GM19240 (cell line): ENCODE measurements at regions not wholly inside any gene's neighbourhood (a gene's known extent, or its start where the extent isn't known, plus 50 kb on each side); places are given as distances from the start of the nearest gene placed in this dataset.
"Not testable (repeated sequence)": the region's sequence is repeated elsewhere in the genome, so short reads cannot be mapped to it uniquely, and the experiment has no call there.

ENCODE experiments used
- DNase-seq: peaks from one replicate; pipeline ENCODE4 v3.0.0; 2011; ENCODE audit warnings: low spot score; ENCODE audit not compliant: insufficient read length

GRCh38 chr12:9312406-9313392, 104.5 kb upstream of the PZP start:
- not testable (repeated sequence) for DNase-seq

GRCh38 chr12:9311454-9311853, 103.3 kb upstream of the PZP start:
- not testable (repeated sequence) for DNase-seq

DNA sequence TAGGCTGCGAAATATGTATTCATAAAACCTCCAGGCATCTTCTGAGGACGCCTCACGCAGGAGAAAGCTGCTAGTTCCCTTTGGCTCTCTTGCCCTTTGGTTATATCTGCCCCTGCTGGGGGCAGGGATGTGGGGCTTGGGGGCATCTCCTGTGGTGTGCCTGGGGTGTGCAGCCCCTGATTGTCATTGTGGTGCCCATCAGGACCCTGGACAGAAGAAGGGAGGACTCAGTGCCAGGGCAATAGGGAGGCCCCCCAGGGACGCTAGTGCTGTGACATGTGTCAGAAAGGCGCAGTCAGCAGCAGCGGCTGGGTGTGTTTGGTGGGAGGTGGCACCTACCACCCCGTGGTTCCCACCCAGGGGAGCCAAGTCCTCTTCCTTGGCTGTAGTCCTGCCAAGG, 102.5 kb upstream of the PZP start:
- not testable (repeated sequence) for DNase-seq

DNA sequence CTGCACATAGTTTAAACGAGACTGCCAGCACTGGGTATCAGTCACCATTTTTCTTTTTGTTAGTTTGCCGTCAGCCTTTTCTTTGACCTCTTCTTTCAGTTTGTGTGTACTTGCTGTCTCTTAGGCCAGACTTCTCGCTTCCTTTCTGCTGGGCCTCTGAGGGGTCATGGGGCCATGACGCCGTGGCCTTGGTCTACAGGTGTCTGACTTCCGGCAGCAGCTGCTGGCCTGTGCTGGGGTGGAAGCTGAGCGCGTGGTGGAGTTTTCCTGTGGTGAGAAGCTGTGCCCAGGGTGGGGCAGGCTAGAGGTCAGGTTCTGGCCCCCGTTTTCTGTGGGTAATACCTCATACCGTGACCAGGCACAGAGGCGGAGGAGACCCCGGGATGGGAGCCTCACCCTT, 101.6 kb upstream of the PZP start:
- not testable (repeated sequence) for DNase-seq

DNA sequence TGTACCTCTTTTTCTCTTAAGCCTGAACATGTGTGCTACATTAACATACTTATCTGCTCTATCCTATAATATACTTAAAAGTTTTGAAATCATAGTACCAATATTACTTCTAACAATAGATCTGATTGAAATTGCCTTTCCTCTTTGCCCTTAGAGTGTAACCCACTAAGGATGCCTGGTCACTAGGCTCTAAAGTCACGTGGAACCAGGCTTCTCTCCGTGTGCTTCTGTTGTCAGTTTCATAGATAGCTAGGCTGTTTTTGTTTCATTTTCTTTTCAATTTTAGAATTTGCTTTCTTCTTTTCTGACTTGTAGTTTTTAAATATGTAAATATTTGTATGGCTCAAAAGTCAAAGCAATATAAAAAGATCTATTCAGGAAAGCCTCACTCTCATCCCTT, 100.5 kb upstream of the PZP start:
- DNase-seq = not testable (repeated sequence)

DNA sequence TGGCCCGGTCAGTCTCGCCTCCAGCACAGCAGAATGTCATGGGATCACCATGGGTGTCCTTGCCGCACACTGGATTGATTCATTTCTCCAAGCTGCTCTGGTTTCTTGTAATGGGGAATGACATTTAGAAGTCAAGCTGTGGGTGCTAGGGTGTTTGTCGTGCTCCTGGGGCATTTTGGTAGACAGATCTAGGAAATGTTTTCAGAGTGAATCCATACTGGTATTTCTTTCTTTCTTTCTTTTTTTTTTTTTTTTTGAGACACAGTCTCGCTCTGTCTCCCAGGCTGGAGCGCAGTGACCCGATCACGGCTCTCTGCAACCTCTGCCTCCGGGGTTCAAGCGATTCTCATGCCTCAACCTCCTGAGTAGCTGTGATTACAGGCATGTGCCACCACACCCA, 100.0 kb upstream of the PZP start:
- not testable (repeated sequence) for DNase-seq

DNA sequence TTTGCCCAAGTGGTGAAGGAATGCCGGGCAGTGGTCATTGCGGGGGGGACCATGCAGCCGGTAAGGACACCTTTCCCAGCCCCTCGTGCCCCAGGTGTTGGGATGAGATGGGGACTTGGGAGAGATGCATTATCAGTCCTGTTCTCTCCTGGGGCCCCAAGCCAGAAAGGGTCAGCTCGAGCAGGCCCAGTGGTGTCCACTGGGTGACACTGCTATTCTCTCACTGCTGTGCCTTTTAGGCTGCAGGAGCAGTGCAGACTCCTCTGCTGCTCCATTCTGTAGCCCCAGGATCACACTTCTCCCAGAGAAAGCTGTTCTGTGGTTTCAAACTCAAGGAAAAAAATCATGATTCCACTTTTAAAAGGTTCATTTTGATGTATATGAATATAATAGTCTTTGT, 99.1 kb upstream of the PZP start:
- DNase-seq = not testable (repeated sequence)

GRCh38 chr12:9306004-9306403, 97.8 kb upstream of the PZP start:
- DNase-seq = not testable (repeated sequence)

GRCh38 chr12:9304540-9304939, 96.3 kb upstream of the PZP start:
- not testable (repeated sequence) for DNase-seq

- not testable (repeated sequence) for DNase-seq
These were observed 87.7 kb upstream of the PZP start for GRCh38 chr12:9295872-9296271.

- not testable (repeated sequence) for DNase-seq
These were observed 86.0 kb upstream of the PZP start for GRCh38 chr12:9294072-9294620.

DNA sequence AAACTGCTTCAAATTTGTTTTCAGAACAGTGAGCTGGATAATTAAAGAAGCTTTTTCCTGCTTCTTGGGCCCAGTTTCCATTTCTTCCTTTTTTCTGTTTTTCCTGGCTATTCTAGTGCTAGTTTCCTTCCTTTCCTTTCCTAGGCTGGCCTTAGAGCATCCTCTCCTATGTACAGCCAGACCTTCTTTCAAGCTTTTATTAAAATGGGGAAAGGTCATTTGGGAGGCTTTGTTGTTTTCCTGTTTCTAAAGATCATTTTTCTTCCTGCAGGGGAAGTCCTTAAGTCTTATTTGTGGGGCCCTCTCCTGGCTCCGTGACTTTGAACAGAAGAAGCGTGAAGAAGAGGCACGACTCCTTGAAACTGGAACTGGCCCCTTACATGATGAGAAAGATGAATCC, 85.2 kb upstream of the PZP start:
- not testable (repeated sequence) for DNase-seq

- DNase-seq = not testable (repeated sequence)
These were observed 81.8 kb upstream of the PZP start for GRCh38 chr12:9289984-9290383.

DNA sequence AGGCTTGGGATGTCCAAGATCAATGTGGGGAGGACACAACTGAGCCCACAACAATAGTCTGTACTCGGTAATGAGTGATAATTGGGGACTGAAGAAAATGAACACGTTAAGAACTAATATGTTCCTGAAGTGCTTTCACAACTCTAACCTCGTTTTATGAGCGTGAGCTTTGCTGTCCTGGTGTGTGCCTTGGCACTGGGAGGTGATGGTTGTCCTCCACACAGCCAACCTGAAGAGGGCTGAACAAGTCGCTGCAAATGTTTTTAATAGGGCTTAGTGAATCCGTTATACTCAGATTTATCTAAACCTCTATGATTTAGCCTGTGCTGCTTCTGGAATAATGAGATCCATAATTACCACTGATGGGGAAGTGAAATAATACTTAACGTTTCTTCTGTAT, 76.5 kb upstream of the PZP start:
- not testable (repeated sequence) for DNase-seq

DNA sequence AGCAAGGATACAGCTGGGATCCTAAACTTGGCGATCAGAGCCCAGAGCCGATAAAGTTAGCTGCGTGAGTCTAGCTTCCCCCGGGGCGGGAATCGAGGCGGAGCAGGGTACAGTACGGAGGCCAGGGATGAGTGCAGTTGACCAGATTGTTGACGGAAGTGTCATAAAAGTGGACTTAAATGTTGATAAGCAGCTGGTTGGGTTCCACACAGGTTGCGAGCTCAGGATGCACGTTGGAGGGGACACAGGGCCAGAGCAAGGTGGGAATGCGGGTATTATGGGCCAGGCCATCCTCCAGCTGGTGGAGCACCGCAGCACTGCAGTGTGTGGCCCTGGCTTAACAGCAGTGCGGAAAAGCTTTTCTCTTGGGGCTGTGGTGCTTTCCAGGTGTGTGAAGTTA, 76.0 kb upstream of the PZP start:
- not testable (repeated sequence) for DNase-seq

DNA sequence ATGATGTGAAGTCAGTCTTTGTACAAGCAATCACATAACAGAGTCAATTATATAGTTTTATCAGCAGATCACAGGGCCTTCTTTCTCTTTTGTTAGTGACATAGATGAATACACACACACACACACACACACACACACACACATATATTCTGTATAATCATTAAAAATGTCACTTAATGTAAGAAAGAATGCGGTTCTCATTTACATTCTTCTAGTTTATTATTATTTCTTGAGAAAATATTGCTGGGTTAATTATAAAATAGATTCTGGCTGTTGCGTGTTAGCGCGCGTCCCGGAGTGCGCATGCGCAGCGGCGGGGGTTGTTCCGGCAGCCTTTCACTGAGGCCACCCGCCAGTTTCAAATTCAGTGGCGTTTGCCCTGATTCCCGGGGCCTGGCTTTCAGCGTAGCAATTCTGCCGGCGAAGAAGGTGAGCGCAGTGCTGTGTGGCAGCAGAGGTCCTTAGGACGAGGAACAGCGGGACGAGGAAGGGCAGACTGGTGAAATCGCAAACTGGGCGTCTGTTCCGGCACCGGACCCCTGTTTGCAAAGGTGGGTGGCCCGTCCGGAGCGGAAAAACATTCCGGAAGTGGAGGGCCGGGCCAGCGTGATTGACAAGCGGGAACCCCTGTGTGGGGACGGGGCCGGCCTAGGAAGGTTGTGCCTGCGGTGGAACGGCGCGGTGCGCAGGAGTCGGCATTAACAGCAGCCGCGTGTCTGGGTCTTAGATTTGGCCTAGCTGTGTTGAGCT, 75.3 kb upstream of the PZP start:
- not testable (repeated sequence) for DNase-seq

GRCh38 chr12:9276990-9277389, 68.8 kb upstream of the PZP start:
- DNase-seq = no peak

DNA sequence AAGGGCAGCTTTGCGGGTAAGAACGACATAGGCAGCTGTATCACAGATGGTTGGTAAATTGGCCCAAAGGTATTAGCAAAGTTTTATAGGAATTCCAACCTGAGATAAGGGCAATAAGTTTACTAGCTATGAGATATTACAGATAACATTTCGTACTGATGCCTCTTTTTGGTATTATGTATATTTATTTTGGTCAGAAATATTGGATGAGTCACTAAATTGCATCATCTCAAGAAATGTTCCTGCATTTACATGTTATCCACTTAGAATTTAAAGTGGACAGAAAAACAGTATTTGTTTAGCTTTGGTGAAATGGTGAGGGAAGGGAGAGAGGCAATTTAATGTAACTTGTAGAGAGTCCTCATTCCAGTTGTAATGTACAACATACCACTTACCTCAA, 65.1 kb upstream of the PZP start:
- no peak for DNase-seq

- DNase-seq = no peak
These were observed 63.7 kb upstream of the PZP start for GRCh38 chr12:9271875-9272274.

GRCh38 chr12:9264546-9264945, 56.4 kb upstream of the PZP start:
- DNase-seq = no peak

- no peak for DNase-seq
These were observed 52.7 kb upstream of the PZP start for GRCh38 chr12:9260931-9261330.

GRCh38 chr12:9258676-9259075, 50.5 kb upstream of the PZP start:
- no peak for DNase-seq
